ENCODE measurements at regions not wholly inside any gene's neighbourhood (a gene's known extent, or its start where the extent isn't known, plus 50 kb on each side); places are given as distances from the start of the nearest gene placed in this dataset.

DNA sequence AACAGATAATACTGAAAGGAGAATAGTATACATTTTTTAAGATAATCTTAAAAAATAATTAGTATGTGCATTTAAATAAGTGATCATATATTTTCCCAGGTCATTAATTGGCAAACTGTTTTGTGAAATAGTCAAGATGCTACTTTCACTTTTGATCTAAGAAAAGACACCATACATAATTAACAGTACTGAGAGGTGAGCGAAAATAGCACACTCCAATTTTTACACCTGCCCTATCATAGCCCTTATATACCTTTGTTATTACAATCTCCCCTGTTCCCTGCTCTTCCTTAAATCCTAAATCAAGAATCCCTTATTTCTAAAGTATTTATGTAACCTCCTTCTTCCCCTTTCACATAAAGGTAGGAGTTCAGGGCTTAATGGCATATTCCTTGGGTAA, 500.1 kb upstream of the LRATD1 start:
- ChIA-PET POLR2A (no interaction called here), CTCF (no interaction called here)
- Histone ChIP-seq H3K27ac (ENCODE audit: low read length) (no peak overlapping the region), H3K27me3 (ENCODE audit: control insufficient read depth, insufficient read depth, low read length) (no peaks in the 10 kb centered on the region), H3K4me3 (ENCODE audit: low read depth in 2 of 2, low read length in 2 of 2) (no peak overlapping the region), H3K4me1 (ENCODE audit: control insufficient read depth, insufficient read depth, low read length) (no peaks in the 10 kb centered on the region), H3K9me3 (ENCODE audit: control insufficient read depth, insufficient read depth, low read depth, low read length) (no peaks in the 10 kb centered on the region), H3K36me3 (ENCODE audit: control insufficient read depth, insufficient read depth, low read length) (no peaks in the 10 kb centered on the region)
- TF ChIP-seq POLR2AphosphoS5 (IDR thresholded peaks at IDR 0.05; ENCODE audit: low read depth, low read length) (no peak), SIN3A (IDR thresholded peaks at IDR 0.05; ENCODE audit: borderline replicate concordance, insufficient read depth, low read depth, low read length) (no peak), TCF7L2 (IDR thresholded peaks at IDR 0.05; ENCODE audit: low read depth, low read length) (no peak)
- TF ChIP-seq, protein P1, sequence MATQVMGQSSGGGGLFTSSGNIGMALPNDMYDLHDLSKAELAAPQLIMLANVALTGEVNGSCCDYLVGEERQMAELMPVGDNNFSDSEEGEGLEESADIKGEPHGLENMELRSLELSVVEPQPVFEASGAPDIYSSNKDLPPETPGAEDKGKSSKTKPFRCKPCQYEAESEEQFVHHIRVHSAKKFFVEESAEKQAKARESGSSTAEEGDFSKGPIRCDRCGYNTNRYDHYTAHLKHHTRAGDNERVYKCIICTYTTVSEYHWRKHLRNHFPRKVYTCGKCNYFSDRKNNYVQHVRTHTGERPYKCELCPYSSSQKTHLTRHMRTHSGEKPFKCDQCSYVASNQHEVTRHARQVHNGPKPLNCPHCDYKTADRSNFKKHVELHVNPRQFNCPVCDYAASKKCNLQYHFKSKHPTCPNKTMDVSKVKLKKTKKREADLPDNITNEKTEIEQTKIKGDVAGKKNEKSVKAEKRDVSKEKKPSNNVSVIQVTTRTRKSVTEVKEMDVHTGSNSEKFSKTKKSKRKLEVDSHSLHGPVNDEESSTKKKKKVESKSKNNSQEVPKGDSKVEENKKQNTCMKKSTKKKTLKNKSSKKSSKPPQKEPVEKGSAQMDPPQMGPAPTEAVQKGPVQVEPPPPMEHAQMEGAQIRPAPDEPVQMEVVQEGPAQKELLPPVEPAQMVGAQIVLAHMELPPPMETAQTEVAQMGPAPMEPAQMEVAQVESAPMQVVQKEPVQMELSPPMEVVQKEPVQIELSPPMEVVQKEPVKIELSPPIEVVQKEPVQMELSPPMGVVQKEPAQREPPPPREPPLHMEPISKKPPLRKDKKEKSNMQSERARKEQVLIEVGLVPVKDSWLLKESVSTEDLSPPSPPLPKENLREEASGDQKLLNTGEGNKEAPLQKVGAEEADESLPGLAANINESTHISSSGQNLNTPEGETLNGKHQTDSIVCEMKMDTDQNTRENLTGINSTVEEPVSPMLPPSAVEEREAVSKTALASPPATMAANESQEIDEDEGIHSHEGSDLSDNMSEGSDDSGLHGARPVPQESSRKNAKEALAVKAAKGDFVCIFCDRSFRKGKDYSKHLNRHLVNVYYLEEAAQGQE (IDR thresholded peaks at IDR 0.05; ENCODE audit: insufficient read depth in 1 of 2, low read depth in 2 of 2, low read length in 1 of 2), result no peak
- TF ChIP-seq, protein P2, sequence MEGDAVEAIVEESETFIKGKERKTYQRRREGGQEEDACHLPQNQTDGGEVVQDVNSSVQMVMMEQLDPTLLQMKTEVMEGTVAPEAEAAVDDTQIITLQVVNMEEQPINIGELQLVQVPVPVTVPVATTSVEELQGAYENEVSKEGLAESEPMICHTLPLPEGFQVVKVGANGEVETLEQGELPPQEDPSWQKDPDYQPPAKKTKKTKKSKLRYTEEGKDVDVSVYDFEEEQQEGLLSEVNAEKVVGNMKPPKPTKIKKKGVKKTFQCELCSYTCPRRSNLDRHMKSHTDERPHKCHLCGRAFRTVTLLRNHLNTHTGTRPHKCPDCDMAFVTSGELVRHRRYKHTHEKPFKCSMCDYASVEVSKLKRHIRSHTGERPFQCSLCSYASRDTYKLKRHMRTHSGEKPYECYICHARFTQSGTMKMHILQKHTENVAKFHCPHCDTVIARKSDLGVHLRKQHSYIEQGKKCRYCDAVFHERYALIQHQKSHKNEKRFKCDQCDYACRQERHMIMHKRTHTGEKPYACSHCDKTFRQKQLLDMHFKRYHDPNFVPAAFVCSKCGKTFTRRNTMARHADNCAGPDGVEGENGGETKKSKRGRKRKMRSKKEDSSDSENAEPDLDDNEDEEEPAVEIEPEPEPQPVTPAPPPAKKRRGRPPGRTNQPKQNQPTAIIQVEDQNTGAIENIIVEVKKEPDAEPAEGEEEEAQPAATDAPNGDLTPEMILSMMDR (IDR thresholded peaks at IDR 0.05), result no peak
- no peak for ATAC-seq
- no peak for DNase-seq (ENCODE audit: low read depth, low spot score)
- in situ Hi-C loops (cut with HindIII; ENCODE audit: low pct_unique_long_range_greater_than_20kb, low sequenced_read_pairs), result no loop called here
- intact Hi-C loops (cut with micrococcal nuclease; ENCODE audit: unreplicated experiment), result no loop called here
- BruUV-seq (replicated peaks), result no TSS peak

DNA sequence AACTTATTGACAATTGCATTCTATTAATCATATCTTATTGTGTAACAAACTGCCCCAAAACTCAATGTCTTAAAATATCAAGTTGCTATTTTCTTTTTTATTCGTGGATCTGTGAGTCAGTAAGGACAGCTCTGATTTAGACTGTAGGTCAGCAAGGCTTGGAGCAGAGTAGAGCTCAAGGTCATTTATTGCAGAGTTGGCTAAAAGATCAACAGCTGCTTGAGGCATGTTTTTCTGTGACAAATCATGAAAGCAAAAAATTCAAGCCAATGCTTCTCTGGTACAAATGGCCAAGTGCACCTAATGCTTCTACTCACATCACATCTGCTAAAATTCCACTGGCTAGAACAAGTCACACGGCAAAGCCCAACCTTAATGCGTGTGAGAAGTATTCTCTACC, 497.7 kb upstream of the LRATD1 start:
- in situ Hi-C loops (cut with HindIII; ENCODE audit: low pct_unique_long_range_greater_than_20kb, low sequenced_read_pairs), result no loop called here
- DNase-seq (ENCODE audit: low read depth, low spot score), result no peak
- TF ChIP-seq, protein P2 (IDR thresholded peaks at IDR 0.05), result no peak
- no peak for TF ChIP-seq SIN3A (IDR thresholded peaks at IDR 0.05; ENCODE audit: borderline replicate concordance, insufficient read depth, low read depth, low read length)
- TF ChIP-seq POLR2AphosphoS5 (IDR thresholded peaks at IDR 0.05; ENCODE audit: low read depth, low read length), result no peak
- TF ChIP-seq, protein P1 (IDR thresholded peaks at IDR 0.05; ENCODE audit: insufficient read depth in 1 of 2, low read depth in 2 of 2, low read length in 1 of 2), result no peak
- TF ChIP-seq TCF7L2 (IDR thresholded peaks at IDR 0.05; ENCODE audit: low read depth, low read length), result no peak
- CTCF ChIA-PET, result no interaction called here
- Histone ChIP-seq H3K36me3 (ENCODE audit: control insufficient read depth, insufficient read depth, low read length) (no peaks in the 10 kb centered on the region), H3K4me3 (ENCODE audit: low read depth in 2 of 2, low read length in 2 of 2) (no peak overlapping the region), H3K4me1 (ENCODE audit: control insufficient read depth, insufficient read depth, low read length) (no peaks in the 10 kb centered on the region), H3K27me3 (ENCODE audit: control insufficient read depth, insufficient read depth, low read length) (no peaks in the 10 kb centered on the region), H3K27ac (ENCODE audit: low read length) (no peak overlapping the region), H3K9me3 (ENCODE audit: control insufficient read depth, insufficient read depth, low read depth, low read length) (no peaks in the 10 kb centered on the region)
- intact Hi-C loops (cut with micrococcal nuclease; ENCODE audit: unreplicated experiment), result no loop called here
- no peak for ATAC-seq
- POLR2A ChIA-PET, result no interaction called here
- BruUV-seq (replicated peaks), result no TSS peak

All from Panc1 (cell line).